ENCODE measurements at regions not wholly inside any gene's neighbourhood (a gene's known extent, or its start where the extent isn't known, plus 50 kb on each side); places are given as distances from the start of the nearest gene placed in this dataset.
"Not testable (repeated sequence)": the region's sequence is repeated elsewhere in the genome, so short reads cannot be mapped to it uniquely, and the experiment has no call there.

GRCh38 chr16:33583702-33584101 is 124.3 kb downstream of the TP53TG3F start:
- CTCF ChIA-PET; H3K4me1 Mint-ChIP-seq (ENCODE audit: low read depth); POLR2A ChIA-PET: not testable (repeated sequence)

GRCh38 chr16:33588589-33588988 is 129.2 kb downstream of the TP53TG3F start:
- H3K4me3 Mint-ChIP-seq; POLR2A ChIA-PET; H3K27ac Mint-ChIP-seq; intact Hi-C loops (cut with micrococcal nuclease); ATAC-seq; H3K27me3 Mint-ChIP-seq; H3K4me1 Mint-ChIP-seq (ENCODE audit: low read depth); H3K36me3 Mint-ChIP-seq (ENCODE audit: low read depth); CTCF ChIA-PET; H3K9me3 Mint-ChIP-seq; DNase-seq: not testable (repeated sequence)

More at GRCh38 chr16:33583702-33584101, 124.3 kb downstream of the TP53TG3F start:
- H3K27ac Mint-ChIP-seq; H3K4me3 Mint-ChIP-seq; ATAC-seq; H3K36me3 Mint-ChIP-seq (ENCODE audit: low read depth); H3K27me3 Mint-ChIP-seq; DNase-seq; intact Hi-C loops (cut with micrococcal nuclease); H3K9me3 Mint-ChIP-seq: not testable (repeated sequence)

- H3K27me3 Mint-ChIP-seq; POLR2A ChIA-PET; intact Hi-C loops (cut with micrococcal nuclease); ATAC-seq; H3K27ac Mint-ChIP-seq; CTCF ChIA-PET; H3K4me1 Mint-ChIP-seq (ENCODE audit: low read depth); H3K4me3 Mint-ChIP-seq; H3K9me3 Mint-ChIP-seq; DNase-seq; H3K36me3 Mint-ChIP-seq (ENCODE audit: low read depth): not testable (repeated sequence)
These were observed 133.9 kb downstream of the TP53TG3F start for GRCh38 chr16:33593344-33593743.

GRCh38 chr16:33595074-33595473 is 135.7 kb downstream of the TP53TG3F start:
- not testable (repeated sequence) for ATAC-seq, H3K27me3 Mint-ChIP-seq, H3K27ac Mint-ChIP-seq

GRCh38 chr16:33601029-33601428 is 141.6 kb downstream of the TP53TG3F start:
- H3K27ac Mint-ChIP-seq; H3K36me3 Mint-ChIP-seq (ENCODE audit: low read depth); H3K9me3 Mint-ChIP-seq; ATAC-seq; H3K4me3 Mint-ChIP-seq; POLR2A ChIA-PET; CTCF ChIA-PET; intact Hi-C loops (cut with micrococcal nuclease); H3K27me3 Mint-ChIP-seq; DNase-seq; H3K4me1 Mint-ChIP-seq (ENCODE audit: low read depth): not testable (repeated sequence)

More at GRCh38 chr16:33595074-33595473, 135.7 kb downstream of the TP53TG3F start:
- intact Hi-C loops (cut with micrococcal nuclease); H3K36me3 Mint-ChIP-seq (ENCODE audit: low read depth); CTCF ChIA-PET; DNase-seq; H3K4me1 Mint-ChIP-seq (ENCODE audit: low read depth); POLR2A ChIA-PET; H3K4me3 Mint-ChIP-seq; H3K9me3 Mint-ChIP-seq: not testable (repeated sequence)

GRCh38 chr16:33623535-33624077 is 164.2 kb downstream of the TP53TG3F start:
- H3K36me3 Mint-ChIP-seq (ENCODE audit: low read depth); H3K27ac Mint-ChIP-seq; POLR2A ChIA-PET; CTCF ChIA-PET; ATAC-seq; H3K9me3 Mint-ChIP-seq; H3K4me3 Mint-ChIP-seq; H3K4me1 Mint-ChIP-seq (ENCODE audit: low read depth); intact Hi-C loops (cut with micrococcal nuclease); H3K27me3 Mint-ChIP-seq; DNase-seq: not testable (repeated sequence)

GRCh38 chr16:33628895-33629294 is 169.5 kb downstream of the TP53TG3F start:
- ATAC-seq; H3K36me3 Mint-ChIP-seq (ENCODE audit: low read depth); CTCF ChIA-PET; POLR2A ChIA-PET; intact Hi-C loops (cut with micrococcal nuclease); H3K27ac Mint-ChIP-seq; H3K9me3 Mint-ChIP-seq; H3K4me1 Mint-ChIP-seq (ENCODE audit: low read depth); H3K27me3 Mint-ChIP-seq; H3K4me3 Mint-ChIP-seq; DNase-seq: not testable (repeated sequence)

- CTCF ChIA-PET; H3K27ac Mint-ChIP-seq; intact Hi-C loops (cut with micrococcal nuclease); H3K36me3 Mint-ChIP-seq (ENCODE audit: low read depth); POLR2A ChIA-PET; H3K27me3 Mint-ChIP-seq; H3K9me3 Mint-ChIP-seq; H3K4me1 Mint-ChIP-seq (ENCODE audit: low read depth); DNase-seq; ATAC-seq; H3K4me3 Mint-ChIP-seq: not testable (repeated sequence)
These were observed 172.3 kb downstream of the TP53TG3F start for GRCh38 chr16:33631713-33632112.

- H3K27ac Mint-ChIP-seq, H3K9me3 Mint-ChIP-seq: not testable (repeated sequence)
These were observed 174.6 kb downstream of the TP53TG3F start for GRCh38 chr16:33634057-33634456.

GRCh38 chr16:33636760-33637159 is 177.3 kb downstream of the TP53TG3F start:
- ATAC-seq; POLR2A ChIA-PET; H3K4me3 Mint-ChIP-seq; H3K27ac Mint-ChIP-seq; H3K4me1 Mint-ChIP-seq (ENCODE audit: low read depth); H3K27me3 Mint-ChIP-seq; H3K36me3 Mint-ChIP-seq (ENCODE audit: low read depth); DNase-seq; intact Hi-C loops (cut with micrococcal nuclease); H3K9me3 Mint-ChIP-seq; CTCF ChIA-PET: not testable (repeated sequence)

More at GRCh38 chr16:33634057-33634456, 174.6 kb downstream of the TP53TG3F start:
- H3K4me1 Mint-ChIP-seq (ENCODE audit: low read depth); POLR2A ChIA-PET; H3K36me3 Mint-ChIP-seq (ENCODE audit: low read depth); H3K4me3 Mint-ChIP-seq; DNase-seq; ATAC-seq; CTCF ChIA-PET; intact Hi-C loops (cut with micrococcal nuclease); H3K27me3 Mint-ChIP-seq: not testable (repeated sequence)

- ATAC-seq; H3K9me3 Mint-ChIP-seq; CTCF ChIA-PET; intact Hi-C loops (cut with micrococcal nuclease); H3K4me3 Mint-ChIP-seq; H3K27ac Mint-ChIP-seq; DNase-seq; H3K4me1 Mint-ChIP-seq (ENCODE audit: low read depth); H3K36me3 Mint-ChIP-seq (ENCODE audit: low read depth); POLR2A ChIA-PET; H3K27me3 Mint-ChIP-seq: not testable (repeated sequence)
These were observed 183.9 kb downstream of the TP53TG3F start for GRCh38 chr16:33643270-33643669.

GRCh38 chr16:33643698-33644381 is 184.4 kb downstream of the TP53TG3F start:
- DNase-seq; intact Hi-C loops (cut with micrococcal nuclease); H3K27me3 Mint-ChIP-seq; H3K36me3 Mint-ChIP-seq (ENCODE audit: low read depth); H3K27ac Mint-ChIP-seq; H3K4me1 Mint-ChIP-seq (ENCODE audit: low read depth); H3K4me3 Mint-ChIP-seq; CTCF ChIA-PET; ATAC-seq; H3K9me3 Mint-ChIP-seq; POLR2A ChIA-PET: not testable (repeated sequence)

Data from activated CD8-positive, alpha-beta T cell treated with anti-CD3 and anti-CD28 coated beads for 36 hours (primary cell).